ENCODE measurements at regions not wholly inside any gene's neighbourhood (a gene's known extent, or its start where the extent isn't known, plus 50 kb on each side); places are given as distances from the start of the nearest gene placed in this dataset.

DNA sequence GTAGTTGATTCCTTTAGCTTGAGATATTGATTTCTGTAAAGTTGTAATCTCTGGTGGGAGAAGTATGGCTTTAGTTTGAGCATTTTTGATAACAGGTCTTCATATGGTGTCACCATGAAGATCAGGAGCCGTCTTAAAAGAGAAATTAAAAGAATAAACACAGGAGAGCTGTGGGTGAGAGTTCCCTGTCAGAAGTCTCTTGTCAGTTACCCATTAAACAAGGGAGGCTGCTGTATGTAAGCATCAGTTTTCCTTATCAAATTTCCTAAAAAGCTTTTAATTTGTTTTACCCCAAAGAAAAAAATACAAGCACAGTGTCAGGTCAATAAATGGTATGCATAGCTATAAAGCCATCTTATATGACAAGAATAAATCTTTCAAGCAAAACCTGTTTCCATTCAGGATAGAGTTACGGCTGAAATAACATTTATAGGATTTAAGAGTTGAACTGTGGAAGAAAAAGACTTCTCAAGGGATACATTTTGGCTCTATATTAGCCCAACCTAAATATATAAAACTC lies 767.5 kb downstream of the JRKL start:
- no peaks in the 10 kb centered on the region for H3K9me3 ChIP-seq

DNA sequence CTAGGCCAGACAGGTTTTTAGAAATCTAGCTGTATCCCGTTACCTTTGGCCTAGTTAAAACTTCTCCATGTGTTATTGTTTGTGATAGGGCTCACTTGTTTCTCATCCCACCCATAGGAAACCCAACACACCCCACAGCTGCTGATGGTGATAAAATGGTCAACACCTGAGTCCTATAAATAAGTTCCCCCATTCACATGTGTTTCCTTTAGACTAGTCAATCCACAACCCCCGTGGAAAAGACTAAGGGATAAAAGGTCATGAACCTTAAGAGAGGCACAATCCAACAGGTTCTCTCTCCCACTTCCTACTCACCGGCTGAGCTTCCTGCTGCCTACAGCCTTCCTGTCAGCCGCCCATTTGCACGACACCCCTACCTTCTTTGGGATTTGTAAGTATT lies 768.4 kb downstream of the JRKL start:
- H3K9me3 ChIP-seq, result no peaks in the 10 kb centered on the region
- no peaks in the 10 kb centered on the region for H3K27me3 ChIP-seq
- no peaks in the 10 kb centered on the region for H3K4me1 ChIP-seq
- no peak for TF ChIP-seq POLR2A (IDR thresholded peaks at IDR 0.05)
- TF ChIP-seq, protein P1, sequence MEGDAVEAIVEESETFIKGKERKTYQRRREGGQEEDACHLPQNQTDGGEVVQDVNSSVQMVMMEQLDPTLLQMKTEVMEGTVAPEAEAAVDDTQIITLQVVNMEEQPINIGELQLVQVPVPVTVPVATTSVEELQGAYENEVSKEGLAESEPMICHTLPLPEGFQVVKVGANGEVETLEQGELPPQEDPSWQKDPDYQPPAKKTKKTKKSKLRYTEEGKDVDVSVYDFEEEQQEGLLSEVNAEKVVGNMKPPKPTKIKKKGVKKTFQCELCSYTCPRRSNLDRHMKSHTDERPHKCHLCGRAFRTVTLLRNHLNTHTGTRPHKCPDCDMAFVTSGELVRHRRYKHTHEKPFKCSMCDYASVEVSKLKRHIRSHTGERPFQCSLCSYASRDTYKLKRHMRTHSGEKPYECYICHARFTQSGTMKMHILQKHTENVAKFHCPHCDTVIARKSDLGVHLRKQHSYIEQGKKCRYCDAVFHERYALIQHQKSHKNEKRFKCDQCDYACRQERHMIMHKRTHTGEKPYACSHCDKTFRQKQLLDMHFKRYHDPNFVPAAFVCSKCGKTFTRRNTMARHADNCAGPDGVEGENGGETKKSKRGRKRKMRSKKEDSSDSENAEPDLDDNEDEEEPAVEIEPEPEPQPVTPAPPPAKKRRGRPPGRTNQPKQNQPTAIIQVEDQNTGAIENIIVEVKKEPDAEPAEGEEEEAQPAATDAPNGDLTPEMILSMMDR (IDR thresholded peaks at IDR 0.05), result no peak
- H3K4me3 ChIP-seq, result no peak overlapping the region
- no peaks in the 10 kb centered on the region for H3K36me3 ChIP-seq
- intact Hi-C loops (cut with DNase I), result no loop called here
- H3K27ac ChIP-seq, result no peak overlapping the region
- 61 to 63% methylated on average over 5 of the region's 5 CpGs for WGBS, 2 donors
- DNase-seq, result no peak

More for the DNA sequence above, 767.5 kb downstream of the JRKL start:
- WGBS, 2 donors, result 28 to 56% methylated on average over 2 of the region's 2 CpGs
- intact Hi-C loops (cut with DNase I), result no loop called here
- no peak for DNase-seq
- H3K27ac ChIP-seq, result no peak overlapping the region
- no peak for TF ChIP-seq POLR2A (IDR thresholded peaks at IDR 0.05)
- TF ChIP-seq, protein P1 (IDR thresholded peaks at IDR 0.05), result no peak
- no peaks in the 10 kb centered on the region for H3K36me3 ChIP-seq
- H3K4me3 ChIP-seq, result no peak overlapping the region
- no peaks in the 10 kb centered on the region for H3K4me1 ChIP-seq
- no peaks in the 10 kb centered on the region for H3K27me3 ChIP-seq

DNA sequence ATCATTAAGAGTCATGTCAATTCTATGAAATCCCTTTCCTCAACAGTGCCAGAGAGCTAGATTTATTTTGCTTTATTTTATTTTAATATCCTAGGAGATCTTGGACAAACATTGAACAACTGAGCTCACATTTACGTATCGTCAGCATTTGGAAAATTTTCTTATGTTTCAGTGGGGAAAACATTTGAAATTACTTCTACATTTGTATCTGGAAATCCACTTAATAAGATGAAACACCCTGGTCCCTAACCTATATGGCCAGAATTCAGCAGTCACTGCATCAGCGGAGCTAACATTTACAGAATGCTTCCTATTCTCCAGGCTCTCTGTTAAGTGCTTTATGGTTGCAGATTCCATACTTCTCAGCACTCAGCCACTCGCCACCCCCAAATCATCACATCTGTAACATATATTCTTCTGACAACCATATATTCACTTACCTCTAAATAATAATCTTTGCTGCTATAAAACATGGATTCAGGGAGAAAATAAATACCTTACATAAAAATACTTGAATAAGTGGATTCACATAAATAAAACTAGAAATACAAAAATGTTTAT lies 773.9 kb downstream of the JRKL start:
- TF ChIP-seq, protein P1 (IDR thresholded peaks at IDR 0.05), result no peak
- no peak for TF ChIP-seq POLR2A (IDR thresholded peaks at IDR 0.05)
- WGBS, 2 donors, result 46 to 48% methylated on average over 4 of the region's 4 CpGs
- H3K9me3 ChIP-seq, result no peaks in the 10 kb centered on the region
- H3K27ac ChIP-seq, result no peak overlapping the region
- intact Hi-C loops (cut with DNase I), result no loop called here
- H3K36me3 ChIP-seq, result no peaks in the 10 kb centered on the region
- no peaks in the 10 kb centered on the region for H3K4me1 ChIP-seq
- no peaks in the 10 kb centered on the region for H3K27me3 ChIP-seq
- no peak for DNase-seq
- no peak overlapping the region for H3K4me3 ChIP-seq

DNA sequence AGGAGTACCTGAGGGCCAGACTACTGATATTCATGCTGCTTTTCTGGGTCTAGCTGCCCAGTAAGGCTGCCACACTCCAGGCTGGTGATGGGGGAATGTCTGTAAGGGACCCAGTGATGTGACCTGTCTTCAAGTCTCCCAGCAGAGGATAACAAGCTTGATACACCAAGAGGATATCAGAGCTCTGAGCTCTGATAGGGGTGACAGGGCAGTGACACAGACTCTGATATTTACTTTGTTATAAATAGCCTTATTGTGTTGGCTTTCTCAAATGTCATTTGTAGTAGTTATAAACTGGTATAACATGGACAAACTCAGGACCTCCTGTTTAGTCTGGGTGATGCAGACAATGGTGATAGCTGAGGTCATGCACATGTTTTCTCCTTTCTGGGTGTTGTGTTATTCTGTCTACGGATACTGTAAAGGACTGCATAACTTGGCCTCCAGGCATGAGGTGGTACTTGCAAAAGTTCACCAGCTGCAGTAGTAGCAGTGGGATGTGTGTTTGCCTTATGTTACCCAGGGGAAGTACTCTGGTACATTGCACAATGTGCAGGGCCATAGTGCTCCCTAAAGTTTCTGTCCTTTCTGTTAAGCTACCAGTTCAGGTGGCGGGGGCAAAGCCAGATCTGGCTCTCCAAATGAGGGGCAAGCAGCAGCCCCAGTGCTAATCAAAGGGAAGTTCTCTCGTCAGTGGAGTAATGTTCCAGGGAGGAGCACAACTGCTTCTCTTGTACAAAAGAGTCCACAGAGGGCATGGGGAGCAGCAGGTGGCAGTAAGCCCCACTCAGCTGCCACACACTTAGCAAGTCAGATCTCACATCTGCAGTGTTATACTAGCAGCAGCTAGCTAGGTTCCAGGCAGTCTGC lies 812.2 kb downstream of the JRKL start:
- Histone ChIP-seq H3K36me3 (no peaks in the 10 kb centered on the region), H3K4me3 (no peak overlapping the region)

More for the DNA sequence above, 812.2 kb downstream of the JRKL start:
- no peak for DNase-seq
- peaks cover 0 to 12% (median 0%) of the 10 kb centered on the region in 3 donors for H3K9me3 ChIP-seq
- no peak for TF ChIP-seq POLR2A (IDR thresholded peaks at IDR 0.05)
- TF ChIP-seq, protein P1 (IDR thresholded peaks at IDR 0.05), result no peak
- no peak overlapping the region for H3K27ac ChIP-seq
- no peaks in the 10 kb centered on the region for H3K27me3 ChIP-seq
- intact Hi-C loops (cut with DNase I), result no loop called here
- no peaks in the 10 kb centered on the region for H3K4me1 ChIP-seq
- 33 to 69% methylated on average over 1 to 3 of the region's 3 CpGs for WGBS, 2 donors

Data from esophagus squamous epithelium (tissue), 5 donors.